ENCODE measurements at regions not wholly inside any gene's neighbourhood (a gene's known extent, or its start where the extent isn't known, plus 50 kb on each side); places are given as distances from the start of the nearest gene placed in this dataset.
"Not testable (repeated sequence)": the region's sequence is repeated elsewhere in the genome, so short reads cannot be mapped to it uniquely, and the experiment has no call there.

DNA sequence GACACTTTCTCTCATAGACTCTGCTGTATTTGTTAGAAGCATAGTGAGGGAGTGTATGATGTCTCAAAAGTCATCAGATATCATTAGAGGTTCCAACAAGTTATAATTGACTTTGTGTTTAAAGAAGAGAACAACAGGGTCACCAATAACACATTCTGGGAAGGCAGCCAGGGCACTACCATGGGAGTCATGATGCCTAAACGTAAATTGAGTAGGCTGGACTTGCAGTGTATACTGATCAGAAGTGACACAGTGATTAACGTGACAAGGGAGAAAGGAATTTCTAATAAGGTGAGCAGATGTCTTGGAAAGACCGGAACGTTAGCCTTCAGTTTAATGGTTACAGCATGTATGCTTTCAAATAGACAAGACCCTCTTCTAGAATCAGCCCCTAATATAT, 973.2 kb downstream of the NCAM2 start:
- POLR2A ChIA-PET: no interaction called here
- CTCF ChIA-PET: no interaction called here

GRCh38 chr21:21973806-21974205, 975.6 kb downstream of the NCAM2 start:
- POLR2A ChIA-PET: no interaction called here
- CTCF ChIA-PET: no interaction called here

GRCh38 chr21:21996891-21997290, 998.7 kb downstream of the NCAM2 start:
- ChIA-PET CTCF (no interaction called here), POLR2A (no interaction called here)

DNA sequence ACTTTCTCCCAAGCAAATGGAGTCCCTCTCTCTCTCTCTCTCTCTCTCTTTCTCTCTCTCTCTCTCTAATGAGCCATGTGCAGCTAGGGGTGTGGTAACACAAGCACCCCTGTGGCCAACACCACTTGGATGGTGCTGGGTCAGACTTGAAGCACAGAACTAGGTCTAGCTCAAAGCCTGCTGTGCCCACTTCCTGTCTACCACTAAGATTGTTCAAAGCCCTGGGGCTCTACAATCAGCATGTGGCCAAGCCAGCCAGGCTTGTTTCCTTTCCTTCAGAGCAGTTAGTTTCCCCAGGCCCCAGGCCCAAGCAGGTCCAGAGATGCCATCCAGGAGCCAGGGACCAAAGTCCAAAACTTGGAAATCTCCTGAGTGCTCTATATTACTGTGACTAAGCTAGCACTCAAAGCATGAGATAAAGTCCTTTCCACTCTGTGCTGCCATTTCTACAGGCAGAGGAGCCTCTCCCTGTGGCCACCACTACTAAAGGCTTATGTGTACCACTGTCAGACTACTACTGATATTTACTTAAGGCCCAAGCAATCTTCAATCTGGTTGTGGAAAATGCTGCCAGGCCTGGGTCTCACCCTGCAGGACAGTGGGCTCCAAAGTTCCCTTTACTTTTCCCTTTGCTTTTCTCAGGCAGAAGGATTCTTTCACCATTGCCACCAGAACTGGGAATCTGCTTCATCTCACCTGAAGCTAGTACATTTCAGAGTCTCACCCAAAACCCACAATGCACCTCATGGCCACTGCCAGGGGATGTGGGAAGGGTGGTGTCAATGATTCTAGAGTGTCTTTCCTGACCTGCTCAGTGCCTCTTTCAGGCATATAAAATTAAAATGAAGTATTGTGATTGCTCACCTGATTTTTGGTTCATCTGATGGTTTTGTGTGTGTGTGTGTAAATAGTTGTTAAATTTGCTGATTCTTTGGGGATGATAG, 999.5 kb downstream of the NCAM2 start:
- ChIA-PET POLR2A (no interaction called here), CTCF (no interaction called here)

GRCh38 chr21:22019766-22020165, 1021.6 kb downstream of the NCAM2 start:
- ChIA-PET POLR2A (no interaction called here), CTCF (no interaction called here)

- CTCF ChIA-PET: no interaction called here
- POLR2A ChIA-PET: no interaction called here
Measured at GRCh38 chr21:22020221-22020620, 1022.0 kb downstream of the NCAM2 start.

GRCh38 chr21:22023896-22024295, 1025.7 kb downstream of the NCAM2 start:
- POLR2A ChIA-PET, CTCF ChIA-PET: not testable (repeated sequence)

DNA sequence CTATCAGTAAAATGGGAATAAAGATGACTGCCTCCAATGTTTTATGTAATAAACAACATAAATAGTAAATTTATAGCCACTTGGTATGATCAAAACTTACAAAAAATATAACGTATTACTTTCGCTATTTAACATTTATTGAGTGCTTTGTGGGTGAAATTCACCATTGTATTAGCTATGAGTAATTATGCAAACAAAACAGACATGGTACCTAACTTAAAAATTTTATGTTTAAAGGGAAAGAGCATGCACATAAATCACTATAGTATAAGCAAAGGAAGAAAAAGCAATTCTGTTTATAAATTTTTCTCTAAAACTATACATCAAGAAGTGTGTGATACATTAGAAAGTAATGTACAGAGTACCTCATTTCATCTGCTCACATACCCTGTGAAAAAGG, 1046.2 kb downstream of the NCAM2 start:
- POLR2A ChIA-PET: no interaction called here
- CTCF ChIA-PET: no interaction called here

DNA sequence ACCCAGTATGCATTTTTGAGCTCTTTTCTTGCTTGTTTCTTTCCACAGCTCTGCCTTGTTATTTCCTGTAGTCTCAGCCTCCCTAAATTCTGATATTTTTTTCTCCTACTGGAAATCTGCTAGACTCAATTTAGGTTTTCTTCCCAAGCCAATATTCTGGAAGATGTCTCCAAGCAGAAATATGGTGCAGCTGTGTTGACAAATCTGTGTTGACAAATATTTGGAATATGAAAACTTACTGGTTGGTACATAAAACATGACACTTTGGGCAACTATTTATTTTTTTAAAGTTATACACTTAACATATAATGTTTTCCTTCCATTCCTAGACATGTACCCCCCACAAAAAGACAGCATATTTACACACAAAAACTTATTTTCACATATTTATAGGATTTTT, 1048.4 kb downstream of the NCAM2 start:
- POLR2A ChIA-PET: no interaction called here
- CTCF ChIA-PET: no interaction called here

GRCh38 chr21:22056904-22057303, 1058.7 kb downstream of the NCAM2 start:
- ChIA-PET POLR2A (no interaction called here), CTCF (no interaction called here)

GRCh38 chr21:22062472-22063139, 1064.4 kb downstream of the NCAM2 start:
- ChIA-PET POLR2A (no interaction called here), CTCF (no interaction called here)

- CTCF ChIA-PET: no interaction called here
- POLR2A ChIA-PET: no interaction called here
Measured at GRCh38 chr21:22063140-22063539, 1064.9 kb downstream of the NCAM2 start.

- ChIA-PET POLR2A (no interaction called here), CTCF (no interaction called here)
Measured at GRCh38 chr21:22076471-22076870, 1078.3 kb downstream of the NCAM2 start.

- ChIA-PET CTCF (no interaction called here), POLR2A (no interaction called here)
Measured at GRCh38 chr21:22083899-22084298, 1085.7 kb downstream of the NCAM2 start.

- POLR2A ChIA-PET: no interaction called here
- CTCF ChIA-PET: no interaction called here
Measured at GRCh38 chr21:22096314-22096713, 1098.1 kb downstream of the NCAM2 start.

DNA sequence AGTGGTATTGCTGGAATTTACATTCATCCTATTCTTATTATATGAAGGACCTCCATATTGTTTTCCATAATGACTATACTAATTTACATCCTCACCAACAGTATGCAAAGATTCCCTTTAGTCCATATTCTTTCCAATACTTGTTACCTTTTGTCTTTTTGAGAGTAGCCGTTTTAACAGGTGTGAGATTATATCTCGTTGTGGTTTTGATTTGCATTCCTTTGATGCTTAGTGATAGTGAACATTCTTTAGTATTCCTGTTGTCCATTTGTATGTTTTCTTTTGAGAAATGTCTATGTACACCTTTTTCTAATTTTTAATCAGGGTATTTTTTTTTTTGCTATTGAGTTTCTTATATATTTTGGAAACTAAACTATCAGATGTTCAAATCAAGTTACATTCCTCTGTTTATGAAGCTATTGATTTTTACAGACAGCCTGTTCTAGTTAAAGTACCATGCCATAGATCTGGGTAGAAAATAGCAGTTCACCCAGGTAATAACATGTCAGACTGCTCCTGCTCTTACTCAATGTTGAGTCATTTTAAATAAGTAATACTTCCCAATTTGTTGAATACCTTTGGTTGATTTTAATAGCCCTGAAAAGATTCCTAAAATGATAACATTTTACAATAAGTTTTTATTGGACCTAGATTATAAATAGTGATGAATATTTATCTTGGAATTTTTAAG, 1108.7 kb downstream of the NCAM2 start:
- ChIA-PET CTCF (no interaction called here), POLR2A (no interaction called here)

- CTCF ChIA-PET: no interaction called here
Measured at GRCh38 chr21:22115746-22116145, 1117.5 kb downstream of the NCAM2 start.

GRCh38 chr21:22120616-22121266, 1122.5 kb downstream of the NCAM2 start:
- CTCF ChIA-PET: no interaction called here
- POLR2A ChIA-PET: no interaction called here

More at GRCh38 chr21:22115746-22116145, 1117.5 kb downstream of the NCAM2 start:
- POLR2A ChIA-PET: no interaction called here

- ChIA-PET CTCF (no interaction called here), POLR2A (no interaction called here)
Measured at GRCh38 chr21:22125581-22125980, 1127.4 kb downstream of the NCAM2 start.

GRCh38 chr21:22128671-22129070, 1130.5 kb downstream of the NCAM2 start:
- ChIA-PET CTCF (no interaction called here), POLR2A (no interaction called here)

All from activated CD8-positive, alpha-beta memory T cell treated with anti-CD3 and anti-CD28 coated beads for 36 hours (primary cell).